ENCODE measurements at regions not wholly inside any gene's neighbourhood (a gene's known extent, or its start where the extent isn't known, plus 50 kb on each side); places are given as distances from the start of the nearest gene placed in this dataset.

- intact Hi-C loops (cut with DNase I; ENCODE audit: low total_unique reads) = no loop called here
- Histone ChIP-seq H3K27me3 (no peaks in the 10 kb centered on the region), H3K4me3 (no peak overlapping the region), H3K36me3 (no peaks in the 10 kb centered on the region), H3K27ac (no peak overlapping the region), H3K9me3 (no peaks in the 10 kb centered on the region), H3K4me1 (no peaks in the 10 kb centered on the region)
- no peak for DNase-seq
- in situ Hi-C loops (cut with MboI; ENCODE audit: low sequenced_read_pairs in 4 of 4) = no loop called here
- TF ChIP-seq CTCF (IDR thresholded peaks at IDR 0.05 in 4 of 5, conservative IDR thresholded peaks at IDR 0.05 in 1 of 5) (no peak), POLR2A (IDR thresholded peaks at IDR 0.05) (no peak)
- no peak for ATAC-seq
Observed at GRCh38 chr7:85950871-85951270, 692.8 kb upstream of the GRM3 start.

- no peaks in the 10 kb centered on the region for H3K36me3 ChIP-seq
- intact Hi-C loops (cut with DNase I; ENCODE audit: low total_unique reads) = no loop called here
- no peak for ATAC-seq
- H3K4me3 ChIP-seq = no peak overlapping the region
- in situ Hi-C loops (cut with MboI; ENCODE audit: low sequenced_read_pairs in 4 of 4) = no loop called here
- H3K9me3 ChIP-seq = no peaks in the 10 kb centered on the region
- TF ChIP-seq CTCF (IDR thresholded peaks at IDR 0.05 in 4 of 5, conservative IDR thresholded peaks at IDR 0.05 in 1 of 5) = no peak
- TF ChIP-seq POLR2A (IDR thresholded peaks at IDR 0.05) = no peak
- no peaks in the 10 kb centered on the region for H3K4me1 ChIP-seq
- H3K27ac ChIP-seq = no peak overlapping the region
- DNase-seq = no peak
- H3K27me3 ChIP-seq = no peaks in the 10 kb centered on the region
Observed at GRCh38 chr7:85950418-85950817, 693.3 kb upstream of the GRM3 start.

- no peak for DNase-seq
- Histone ChIP-seq H3K27me3 (no peaks in the 10 kb centered on the region), H3K27ac (no peak overlapping the region), H3K9me3 (no peaks in the 10 kb centered on the region), H3K4me3 (no peak overlapping the region), H3K4me1 (no peaks in the 10 kb centered on the region), H3K36me3 (no peaks in the 10 kb centered on the region)
- ATAC-seq = no peak
- intact Hi-C loops (cut with DNase I; ENCODE audit: low total_unique reads) = no loop called here
- no peak for TF ChIP-seq CTCF (IDR thresholded peaks at IDR 0.05 in 4 of 5, conservative IDR thresholded peaks at IDR 0.05 in 1 of 5)
- no peak for TF ChIP-seq POLR2A (IDR thresholded peaks at IDR 0.05)
- in situ Hi-C loops (cut with MboI; ENCODE audit: low sequenced_read_pairs in 4 of 4) = no loop called here
Observed at GRCh38 chr7:85947767-85948166, 695.9 kb upstream of the GRM3 start.

GRCh38 chr7:85940798-85941197 is 702.9 kb upstream of the GRM3 start:
- intact Hi-C loops (cut with DNase I; ENCODE audit: low total_unique reads) = no loop called here
- ATAC-seq (no peak), DNase-seq (no peak)
- Histone ChIP-seq H3K27me3 (no peaks in the 10 kb centered on the region), H3K27ac (no peak overlapping the region), H3K36me3 (no peaks in the 10 kb centered on the region), H3K4me1 (no peaks in the 10 kb centered on the region), H3K4me3 (no peak overlapping the region), H3K9me3 (no peaks in the 10 kb centered on the region)
- TF ChIP-seq POLR2A (IDR thresholded peaks at IDR 0.05) (no peak), CTCF (IDR thresholded peaks at IDR 0.05 in 4 of 5, conservative IDR thresholded peaks at IDR 0.05 in 1 of 5) (no peak)
- in situ Hi-C loops (cut with MboI; ENCODE audit: low sequenced_read_pairs in 4 of 4) = no loop called here

GRCh38 chr7:85931919-85932318 is 711.8 kb upstream of the GRM3 start:
- DNase-seq (no peak), ATAC-seq (no peak)
- TF ChIP-seq CTCF (IDR thresholded peaks at IDR 0.05 in 4 of 5, conservative IDR thresholded peaks at IDR 0.05 in 1 of 5) = no peak
- TF ChIP-seq POLR2A (IDR thresholded peaks at IDR 0.05) = no peak
- H3K27ac ChIP-seq = no peak overlapping the region
- in situ Hi-C loops (cut with MboI; ENCODE audit: low sequenced_read_pairs in 4 of 4) (no loop called here), intact Hi-C loops (cut with DNase I; ENCODE audit: low total_unique reads) (no loop called here)
- no peaks in the 10 kb centered on the region for H3K36me3 ChIP-seq
- H3K4me3 ChIP-seq = no peak overlapping the region
- H3K9me3 ChIP-seq = peaks cover 0 to 3% (median 0%) of the 10 kb centered on the region in 3 donors
- no peaks in the 10 kb centered on the region for H3K27me3 ChIP-seq
- H3K4me1 ChIP-seq = no peaks in the 10 kb centered on the region
